ENCODE measurements at regions not wholly inside any gene's neighbourhood (a gene's known extent, or its start where the extent isn't known, plus 50 kb on each side); places are given as distances from the start of the nearest gene placed in this dataset.

DNA sequence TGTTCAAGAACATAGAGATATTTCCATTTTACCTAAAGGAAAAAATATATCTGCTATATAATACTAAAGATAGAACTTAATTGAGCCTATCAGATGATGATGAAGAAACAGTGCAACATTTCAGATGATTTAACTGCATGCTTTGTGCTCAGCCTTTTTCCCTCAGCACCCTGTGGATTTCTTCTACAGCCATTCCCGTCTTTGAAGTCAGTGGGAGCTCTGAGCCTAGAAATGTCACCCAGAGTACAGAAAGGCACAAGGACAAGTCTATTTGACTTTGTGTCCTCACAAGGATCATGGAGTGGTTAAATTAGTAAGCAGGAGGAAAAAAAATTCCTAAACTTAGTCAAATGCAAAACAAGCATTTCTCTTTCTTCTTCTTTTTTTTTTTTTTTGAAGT lies 994.0 kb upstream of the FLRT2 start:
- no peaks in the 10 kb centered on the region for H3K36me3 ChIP-seq (ENCODE audit: control insufficient read depth, insufficient read depth, low read length)
- DNase-seq (ENCODE audit: extremely low read depth, insufficient read length) = no peak

DNA sequence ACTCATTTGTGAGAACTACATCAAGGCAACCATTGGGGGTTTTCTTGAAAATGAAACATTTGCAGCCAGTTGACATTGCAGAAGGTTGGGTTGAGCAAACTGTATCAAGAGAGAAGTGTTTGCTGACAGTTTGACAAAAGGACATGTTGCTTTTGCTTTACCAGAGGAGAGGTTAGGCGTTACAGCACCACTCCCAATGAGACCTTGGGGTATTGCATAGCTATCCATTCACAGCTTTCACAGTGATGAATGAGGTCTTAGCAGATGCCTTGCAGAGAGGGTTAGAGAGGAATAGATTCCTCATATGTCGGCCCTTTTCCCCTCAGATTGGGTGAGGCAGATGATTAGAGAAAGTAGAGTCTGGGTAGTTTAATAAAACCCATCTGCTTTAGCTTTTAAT lies 988.9 kb upstream of the FLRT2 start:
- Histone ChIP-seq H3K4me3 (replicated peaks; ENCODE audit: low read depth, low read length) (no peak overlapping the region), H3K36me3 (ENCODE audit: control insufficient read depth, insufficient read depth, low read length) (no peaks in the 10 kb centered on the region), H3K27me3 (replicated peaks; ENCODE audit: control insufficient read depth, insufficient read depth, low read length) (no peaks in the 10 kb centered on the region)
- no peak for DNase-seq (ENCODE audit: extremely low read depth, insufficient read length)
- TF ChIP-seq, protein P1, sequence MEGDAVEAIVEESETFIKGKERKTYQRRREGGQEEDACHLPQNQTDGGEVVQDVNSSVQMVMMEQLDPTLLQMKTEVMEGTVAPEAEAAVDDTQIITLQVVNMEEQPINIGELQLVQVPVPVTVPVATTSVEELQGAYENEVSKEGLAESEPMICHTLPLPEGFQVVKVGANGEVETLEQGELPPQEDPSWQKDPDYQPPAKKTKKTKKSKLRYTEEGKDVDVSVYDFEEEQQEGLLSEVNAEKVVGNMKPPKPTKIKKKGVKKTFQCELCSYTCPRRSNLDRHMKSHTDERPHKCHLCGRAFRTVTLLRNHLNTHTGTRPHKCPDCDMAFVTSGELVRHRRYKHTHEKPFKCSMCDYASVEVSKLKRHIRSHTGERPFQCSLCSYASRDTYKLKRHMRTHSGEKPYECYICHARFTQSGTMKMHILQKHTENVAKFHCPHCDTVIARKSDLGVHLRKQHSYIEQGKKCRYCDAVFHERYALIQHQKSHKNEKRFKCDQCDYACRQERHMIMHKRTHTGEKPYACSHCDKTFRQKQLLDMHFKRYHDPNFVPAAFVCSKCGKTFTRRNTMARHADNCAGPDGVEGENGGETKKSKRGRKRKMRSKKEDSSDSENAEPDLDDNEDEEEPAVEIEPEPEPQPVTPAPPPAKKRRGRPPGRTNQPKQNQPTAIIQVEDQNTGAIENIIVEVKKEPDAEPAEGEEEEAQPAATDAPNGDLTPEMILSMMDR (IDR thresholded peaks at IDR 0.05; ENCODE audit: insufficient read depth, low read length, poor library complexity, severe bottlenecking) = no peak

More for the DNA sequence above, 994.0 kb upstream of the FLRT2 start:
- Histone ChIP-seq H3K4me3 (replicated peaks; ENCODE audit: low read depth, low read length) (no peak overlapping the region), H3K27me3 (replicated peaks; ENCODE audit: control insufficient read depth, insufficient read depth, low read length) (no peaks in the 10 kb centered on the region)
- TF ChIP-seq, protein P1 (IDR thresholded peaks at IDR 0.05; ENCODE audit: insufficient read depth, low read length, poor library complexity, severe bottlenecking) = no peak

DNA sequence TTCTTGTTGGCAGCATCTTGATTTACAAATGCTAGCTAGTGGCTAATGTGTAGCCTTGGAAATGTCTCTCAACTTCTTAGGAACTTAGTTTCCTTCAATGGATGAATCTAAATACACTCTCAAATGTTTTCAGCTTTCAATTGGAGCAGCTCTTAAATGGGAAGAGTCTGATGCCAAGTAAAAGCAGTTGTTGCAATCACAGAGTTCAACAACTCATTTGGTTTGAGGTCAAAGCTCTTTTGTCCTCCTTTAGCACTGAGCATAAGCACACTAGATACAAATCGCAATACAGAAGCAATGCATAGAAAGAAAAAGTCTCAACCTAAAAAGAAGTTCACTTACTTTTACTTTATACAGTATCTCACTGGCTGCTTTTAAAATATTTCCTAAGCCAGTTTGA lies 986.1 kb upstream of the FLRT2 start:
- TF ChIP-seq, protein P1 (IDR thresholded peaks at IDR 0.05; ENCODE audit: insufficient read depth, low read length, poor library complexity, severe bottlenecking) = no peak
- no peak overlapping the region for H3K4me3 ChIP-seq (replicated peaks; ENCODE audit: low read depth, low read length)
- H3K27me3 ChIP-seq (replicated peaks; ENCODE audit: control insufficient read depth, insufficient read depth, low read length) = no peaks in the 10 kb centered on the region
- no peaks in the 10 kb centered on the region for H3K36me3 ChIP-seq (ENCODE audit: control insufficient read depth, insufficient read depth, low read length)
- no peak for DNase-seq (ENCODE audit: extremely low read depth, insufficient read length)

DNA sequence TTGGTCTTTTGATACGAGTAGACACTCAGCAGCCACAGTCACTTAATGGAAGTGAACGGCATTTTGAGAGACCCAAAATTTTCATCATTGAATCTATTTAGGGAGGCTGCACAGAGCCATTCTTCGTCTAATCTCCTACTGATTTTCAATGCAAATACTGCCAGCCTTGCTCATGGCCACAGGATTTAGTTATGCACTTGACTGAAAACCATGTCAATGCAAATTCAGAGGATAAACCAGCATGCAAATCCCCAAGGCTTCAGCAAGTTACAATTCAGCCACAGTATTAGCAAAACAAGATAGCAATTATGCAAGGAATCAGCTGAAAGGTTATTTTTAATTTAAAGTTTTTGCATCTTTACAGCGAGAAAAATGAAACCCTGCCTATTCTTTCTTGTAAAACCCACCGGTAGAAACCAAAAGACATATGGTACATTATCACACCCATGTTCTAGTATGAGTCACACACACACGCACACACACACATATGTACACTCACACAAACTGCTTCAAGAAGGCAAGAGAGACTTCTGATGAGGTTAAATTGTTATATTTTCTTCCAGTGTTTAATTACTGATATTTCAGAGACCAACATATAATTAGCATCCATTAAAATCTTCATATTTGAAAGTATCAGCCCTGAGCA lies 985.3 kb upstream of the FLRT2 start:
- Histone ChIP-seq H3K36me3 (ENCODE audit: control insufficient read depth, insufficient read depth, low read length) (no peaks in the 10 kb centered on the region), H3K27me3 (replicated peaks; ENCODE audit: control insufficient read depth, insufficient read depth, low read length) (no peaks in the 10 kb centered on the region), H3K4me3 (replicated peaks; ENCODE audit: low read depth, low read length) (no peak overlapping the region)
- TF ChIP-seq, protein P1 (IDR thresholded peaks at IDR 0.05; ENCODE audit: insufficient read depth, low read length, poor library complexity, severe bottlenecking) = no peak
- DNase-seq (ENCODE audit: extremely low read depth, insufficient read length) = no peak

DNA sequence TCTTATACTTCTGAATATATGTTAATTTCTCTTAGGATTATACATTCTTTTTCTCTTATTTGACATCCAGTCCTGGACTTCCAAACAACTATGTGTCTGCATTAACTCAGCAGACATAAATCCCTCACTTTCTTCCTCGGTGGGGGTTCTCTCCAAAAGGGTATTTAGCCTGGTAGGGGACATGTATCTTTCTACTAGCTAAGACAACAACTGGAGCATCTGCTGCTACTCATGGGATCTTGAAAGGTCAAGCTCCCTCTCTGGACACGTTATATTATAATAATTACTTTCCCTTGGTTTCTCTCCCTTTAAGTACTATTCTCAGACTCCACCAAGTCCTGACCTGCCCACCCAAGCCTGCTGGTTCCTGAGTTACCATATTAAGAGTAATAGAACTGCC lies 983.7 kb upstream of the FLRT2 start:
- no peak for DNase-seq (ENCODE audit: extremely low read depth, insufficient read length)
- Histone ChIP-seq H3K27me3 (replicated peaks; ENCODE audit: control insufficient read depth, insufficient read depth, low read length) (no peaks in the 10 kb centered on the region), H3K4me3 (replicated peaks; ENCODE audit: low read depth, low read length) (no peak overlapping the region), H3K36me3 (ENCODE audit: control insufficient read depth, insufficient read depth, low read length) (no peaks in the 10 kb centered on the region)
- TF ChIP-seq, protein P1 (IDR thresholded peaks at IDR 0.05; ENCODE audit: insufficient read depth, low read length, poor library complexity, severe bottlenecking) = no peak

DNA sequence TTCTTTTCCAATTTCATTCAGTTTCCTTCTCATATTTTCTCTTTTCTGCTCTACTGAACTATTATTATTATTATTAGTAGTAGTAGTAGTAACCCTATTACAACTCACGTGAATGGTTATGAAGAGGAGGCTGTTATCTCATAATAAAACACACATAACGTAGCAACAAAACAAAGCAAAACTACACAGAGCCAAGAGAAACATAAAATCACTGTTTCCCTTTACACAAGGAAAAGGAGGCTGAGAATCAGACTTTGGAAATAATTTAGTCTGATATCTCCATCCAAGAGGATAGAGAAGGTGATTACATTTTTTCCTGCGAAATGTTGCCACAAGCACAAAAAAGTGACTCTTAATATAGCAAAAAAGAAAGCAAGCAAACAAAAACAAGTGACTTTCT lies 975.8 kb upstream of the FLRT2 start:
- no peaks in the 10 kb centered on the region for H3K36me3 ChIP-seq (ENCODE audit: control insufficient read depth, insufficient read depth, low read length)
- no peak for DNase-seq (ENCODE audit: extremely low read depth, insufficient read length)
- TF ChIP-seq, protein P1 (IDR thresholded peaks at IDR 0.05; ENCODE audit: insufficient read depth, low read length, poor library complexity, severe bottlenecking) = no peak
- no peaks in the 10 kb centered on the region for H3K27me3 ChIP-seq (replicated peaks; ENCODE audit: control insufficient read depth, insufficient read depth, low read length)
- no peak overlapping the region for H3K4me3 ChIP-seq (replicated peaks; ENCODE audit: low read depth, low read length)
